GOT3 (cell line): ENCODE measurements at regions not wholly inside any gene's neighbourhood (a gene's known extent, or its start where the extent isn't known, plus 50 kb on each side); places are given as distances from the start of the nearest gene placed in this dataset.
"Not testable (repeated sequence)": the region's sequence is repeated elsewhere in the genome, so short reads cannot be mapped to it uniquely, and the experiment has no call there.

ENCODE experiments used
- DNase-seq: peaks from one replicate; lab custom pipeline; 2025; ENCODE audit warnings: mixed read lengths; lab: John Stamatoyannopoulos, UW

DNA sequence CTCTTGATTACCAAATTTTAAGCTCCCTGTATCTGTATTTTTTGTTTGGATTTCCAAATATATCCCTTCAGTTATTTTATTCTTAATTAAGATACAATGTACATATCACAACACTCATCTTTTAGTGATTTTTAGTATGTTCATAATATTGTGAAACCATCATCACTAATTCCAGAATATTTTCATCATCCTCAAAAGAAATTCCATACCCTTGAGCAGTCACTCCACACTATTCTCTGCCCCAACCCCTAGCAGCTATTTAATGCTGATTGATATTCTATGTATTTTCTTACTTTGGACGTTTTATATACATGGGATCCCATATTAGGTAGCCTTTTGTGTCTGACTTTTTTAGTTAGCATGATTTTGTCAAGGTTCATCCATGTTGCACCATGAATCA is 127.4 kb upstream of the SLC8A1 start:
- DNase-seq, result no peak

DNA sequence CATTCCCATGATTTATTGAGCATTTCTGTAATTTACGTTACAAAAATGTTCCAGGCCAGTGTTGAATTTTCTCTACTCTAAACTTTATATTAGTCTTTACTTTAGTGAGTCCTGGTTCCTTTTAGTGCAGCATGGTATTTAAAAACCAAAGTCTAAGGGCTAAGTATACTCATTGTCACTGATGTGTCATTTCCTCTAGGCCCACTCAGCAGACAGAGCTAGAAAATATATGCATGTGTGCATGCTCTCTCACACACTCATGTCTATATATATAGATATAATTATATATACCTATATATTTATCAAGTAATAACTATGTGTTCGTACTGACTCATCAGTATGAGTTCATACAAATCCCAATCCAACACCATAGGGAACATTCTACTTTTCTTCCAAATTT is 132.5 kb upstream of the SLC8A1 start:
- DNase-seq, result no peak

DNA sequence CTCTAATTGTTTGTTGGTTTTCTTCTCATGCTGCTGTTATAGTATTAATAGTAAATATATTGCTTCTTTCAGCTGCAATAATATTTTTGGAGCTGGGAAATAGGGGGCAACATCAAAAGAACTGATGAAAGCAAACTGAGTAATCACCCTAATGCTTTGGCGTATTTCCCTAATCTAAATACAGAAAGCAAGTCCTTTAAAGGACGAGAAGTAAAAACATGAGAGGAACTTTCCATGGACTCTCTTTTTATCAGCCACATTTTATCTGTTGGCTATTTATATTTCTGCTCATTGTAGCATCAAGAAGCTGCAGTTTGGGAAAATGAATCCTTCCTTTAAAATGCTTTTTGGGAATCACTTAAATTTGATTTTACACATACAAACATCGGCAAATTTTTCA is 139.9 kb upstream of the SLC8A1 start:
- DNase-seq, result no peak

DNA sequence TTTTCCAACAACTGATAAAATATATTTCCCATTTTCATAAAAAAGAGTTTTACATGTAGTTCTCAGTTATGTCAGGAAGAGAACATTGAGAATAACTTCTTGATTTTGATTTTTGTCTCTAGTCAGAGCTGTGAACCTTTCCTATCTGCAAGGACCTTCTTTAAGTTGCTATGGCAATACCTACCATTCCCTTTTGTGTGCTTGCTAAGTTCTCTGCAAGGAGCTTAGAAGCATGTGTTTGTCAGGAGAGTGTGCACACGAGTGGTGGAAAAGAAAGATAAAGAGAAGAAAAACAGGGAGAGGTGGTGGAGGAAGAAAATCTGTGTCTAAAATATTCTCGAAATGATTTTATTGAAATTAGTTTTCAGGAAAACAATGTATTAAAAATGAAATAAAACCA is 140.3 kb upstream of the SLC8A1 start:
- DNase-seq, result no peak

DNA sequence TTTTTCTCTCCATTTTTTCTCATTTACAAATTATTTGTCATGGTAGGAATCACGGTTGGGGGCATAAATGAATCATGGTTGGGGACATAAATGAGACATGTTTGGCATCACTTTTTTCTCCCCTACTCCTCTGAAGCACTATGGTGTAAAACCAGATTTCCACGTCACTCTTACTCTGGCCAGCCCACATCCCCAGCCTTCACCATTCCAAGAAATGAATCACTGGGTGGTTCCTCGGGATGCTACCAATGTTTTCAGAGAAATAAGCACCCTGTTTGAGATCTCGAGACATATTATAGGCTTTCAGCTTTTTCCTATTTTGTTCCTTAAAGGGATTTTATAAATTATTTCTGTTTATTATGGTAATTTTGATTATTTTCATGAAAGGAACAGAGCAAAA is 155.0 kb upstream of the SLC8A1 start:
- no peak for DNase-seq

- no peak for DNase-seq
Measured at GRCh38 chr2:40611196-40611595, 159.3 kb upstream of the SLC8A1 start.

DNA sequence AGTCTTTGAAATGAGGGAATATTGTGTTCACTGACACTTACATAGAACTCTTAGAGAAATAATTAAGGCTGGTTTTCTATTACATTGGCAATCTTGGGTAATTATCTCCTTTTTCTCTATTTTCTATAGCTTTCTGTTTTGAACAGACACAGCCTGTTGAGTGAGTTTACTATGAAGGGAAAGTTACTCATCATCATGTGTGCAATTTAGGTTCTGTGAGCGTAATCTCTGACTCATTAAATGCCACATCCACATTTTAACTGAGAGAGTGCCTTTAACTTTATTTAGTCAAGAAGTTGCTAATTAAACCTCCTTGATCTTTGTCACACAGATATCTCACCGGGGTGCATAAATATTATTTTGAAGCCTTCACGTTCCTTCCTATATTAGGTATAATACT is 174.0 kb upstream of the SLC8A1 start:
- no peak for DNase-seq

DNA sequence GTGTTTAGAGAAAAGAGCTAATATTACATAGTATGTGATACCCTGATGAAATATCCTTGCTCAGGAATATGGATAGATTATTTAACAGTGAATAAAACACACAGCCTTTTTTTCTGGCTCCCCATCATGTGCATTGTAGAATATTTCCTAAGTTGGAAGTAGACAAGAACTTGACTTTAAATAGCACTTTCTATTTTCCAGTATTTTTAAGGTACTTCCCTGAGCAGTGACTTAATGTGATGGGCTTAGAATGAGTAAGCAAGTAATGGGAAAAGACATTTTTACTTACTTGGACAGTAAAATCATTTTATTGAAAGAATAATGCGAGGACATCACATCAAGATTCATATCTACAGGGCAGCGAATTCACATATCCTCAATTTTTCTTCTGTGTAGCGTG is 176.7 kb upstream of the SLC8A1 start:
- DNase-seq, result no peak

DNA sequence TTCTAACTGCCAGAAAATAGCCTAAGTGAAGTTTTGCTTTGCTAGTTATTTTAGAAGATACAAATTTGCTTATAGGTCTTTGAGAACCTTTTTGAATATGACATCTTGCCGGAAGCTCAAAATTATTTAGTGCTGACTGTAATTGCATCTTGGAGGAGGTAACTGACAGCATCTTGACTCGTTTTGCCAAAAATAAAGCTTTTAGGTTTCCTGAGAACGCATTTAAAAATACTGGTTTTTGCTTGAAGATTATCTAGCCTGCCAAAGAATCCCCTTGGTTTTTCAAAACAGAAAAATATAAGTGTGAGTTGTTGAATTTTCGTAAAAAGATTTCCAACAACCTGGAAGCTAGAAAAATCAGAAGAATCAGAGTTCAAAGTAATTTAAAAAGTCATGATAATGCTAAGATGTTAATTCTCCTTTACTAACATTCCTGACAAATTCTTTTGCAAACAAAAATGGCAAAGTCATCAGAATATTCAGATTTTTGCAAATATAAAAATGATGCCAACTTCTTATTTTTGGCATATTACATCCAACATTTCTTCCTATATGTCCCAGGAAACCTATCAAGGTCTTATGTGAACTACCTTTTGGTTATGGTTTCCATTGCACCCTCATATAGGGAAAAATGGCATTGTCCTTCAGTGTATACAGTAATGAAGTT is 178.0 kb upstream of the SLC8A1 start:
- DNase-seq, result no peak

GRCh38 chr2:40639320-40639719 is 187.4 kb upstream of the SLC8A1 start:
- DNase-seq, result no peak

DNA sequence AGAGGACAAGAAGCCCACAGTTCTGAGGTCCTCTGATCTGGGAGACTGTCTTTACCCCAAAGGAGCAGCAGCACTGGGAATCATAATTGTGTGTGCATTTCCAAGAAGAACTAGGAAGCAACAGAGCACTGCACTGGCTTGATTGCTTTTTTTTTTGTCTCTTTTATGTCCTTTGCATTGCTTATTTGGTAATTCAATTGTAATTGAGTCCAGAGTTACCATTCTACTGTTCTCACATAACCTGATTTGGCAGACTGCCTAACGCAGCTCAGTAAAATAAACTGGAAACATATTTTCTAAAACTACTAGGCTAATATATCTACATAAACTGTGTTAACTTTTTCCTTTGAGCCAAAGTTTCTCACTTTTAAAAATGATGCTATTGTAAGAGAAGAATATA is 190.3 kb upstream of the SLC8A1 start:
- no peak for DNase-seq

- DNase-seq, result no peak
Measured at GRCh38 chr2:40642726-40643125, 190.8 kb upstream of the SLC8A1 start.

DNA sequence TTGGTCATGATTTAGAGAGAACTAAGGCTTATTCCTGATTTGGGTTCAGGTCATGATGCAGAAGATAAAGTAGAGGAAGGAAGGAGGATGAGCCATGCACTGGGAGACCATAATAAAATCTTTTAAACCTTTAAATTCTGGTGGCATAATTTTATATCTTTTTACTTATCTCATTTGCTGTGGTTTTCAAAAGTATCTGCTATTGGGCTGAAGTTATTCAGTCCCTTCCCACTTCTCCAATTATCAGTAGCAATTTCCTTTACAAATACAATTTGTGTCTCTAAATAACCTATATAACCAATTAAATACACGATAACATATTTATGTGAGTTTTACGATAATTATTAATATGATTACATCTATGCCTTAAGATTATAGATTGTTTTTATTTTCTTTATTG is 194.8 kb upstream of the SLC8A1 start:
- DNase-seq, result no peak

DNA sequence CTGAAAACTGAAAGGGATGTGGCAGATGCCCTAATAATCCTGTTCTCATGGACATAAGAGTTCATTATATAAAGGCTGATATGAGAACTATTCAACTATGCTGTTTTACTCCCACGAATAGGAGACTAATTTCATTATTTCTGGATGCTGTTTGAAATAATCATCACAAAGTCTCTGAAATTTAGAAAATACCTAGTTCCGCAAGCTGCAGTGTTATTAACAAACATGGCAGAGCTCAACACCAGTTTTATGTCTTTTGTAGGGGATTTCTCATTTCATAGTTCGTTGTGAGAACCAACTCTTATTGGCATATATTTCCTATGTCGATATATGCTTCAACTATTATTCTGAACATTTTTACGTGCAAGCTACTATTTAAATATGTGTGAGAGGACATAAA is 200.3 kb upstream of the SLC8A1 start:
- DNase-seq, result no peak

DNA sequence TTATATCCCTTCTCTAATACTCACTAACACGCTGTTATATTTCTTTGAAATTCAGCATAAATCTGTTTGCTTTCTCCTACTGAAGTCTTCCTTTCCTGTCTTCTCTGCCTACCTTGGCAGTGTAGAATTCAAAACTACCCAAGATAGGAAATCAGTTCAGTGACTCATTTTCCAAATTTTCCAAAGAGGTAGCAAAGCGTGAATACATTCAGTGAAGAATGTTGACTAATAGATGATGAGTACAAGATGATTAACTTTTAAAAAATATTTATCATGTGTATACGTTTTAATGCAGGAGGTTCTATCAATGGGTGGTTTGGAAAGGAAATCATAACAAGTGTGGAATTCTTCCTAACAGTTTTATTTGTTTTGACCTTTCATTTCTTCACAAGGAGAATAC is 201.9 kb upstream of the SLC8A1 start:
- DNase-seq, result no peak

DNA sequence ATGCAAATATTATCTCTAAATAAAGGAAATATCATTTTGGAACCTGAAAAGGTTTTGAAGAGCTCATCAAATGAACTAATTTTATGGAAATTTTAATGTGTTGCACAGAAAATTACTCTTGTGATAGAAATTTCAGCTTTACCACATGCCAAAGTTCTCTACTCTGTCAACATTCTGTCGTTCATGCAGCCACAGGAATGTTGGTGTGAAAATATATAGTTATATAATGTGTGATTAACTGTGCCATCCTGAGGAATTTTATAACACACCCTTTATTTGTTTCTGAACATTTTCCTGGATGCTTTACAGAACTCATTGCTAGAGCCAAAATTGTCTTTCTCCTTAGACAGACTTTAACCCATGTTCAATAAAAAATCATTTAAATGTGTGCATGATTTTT is 202.5 kb upstream of the SLC8A1 start:
- DNase-seq, result no peak

DNA sequence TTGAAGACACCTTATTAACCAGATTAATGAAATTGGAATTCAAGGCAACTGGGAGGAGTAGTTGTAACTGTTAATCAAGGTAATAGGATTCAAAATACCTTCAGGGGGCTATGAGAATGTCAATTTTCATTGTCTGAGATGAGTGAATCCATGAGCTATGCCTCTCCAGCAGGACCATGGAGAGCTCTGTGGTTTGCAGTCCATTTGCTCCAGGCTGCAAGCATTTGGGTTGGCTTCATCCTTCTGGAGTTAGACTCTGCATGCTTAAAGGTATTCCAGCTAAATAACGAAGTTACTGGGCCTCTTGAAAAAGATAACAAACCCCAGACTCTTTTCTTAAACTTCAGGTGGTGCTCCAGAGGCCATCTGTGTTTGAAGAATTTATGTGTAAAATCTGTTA is 207.1 kb upstream of the SLC8A1 start:
- DNase-seq, result no peak

DNA sequence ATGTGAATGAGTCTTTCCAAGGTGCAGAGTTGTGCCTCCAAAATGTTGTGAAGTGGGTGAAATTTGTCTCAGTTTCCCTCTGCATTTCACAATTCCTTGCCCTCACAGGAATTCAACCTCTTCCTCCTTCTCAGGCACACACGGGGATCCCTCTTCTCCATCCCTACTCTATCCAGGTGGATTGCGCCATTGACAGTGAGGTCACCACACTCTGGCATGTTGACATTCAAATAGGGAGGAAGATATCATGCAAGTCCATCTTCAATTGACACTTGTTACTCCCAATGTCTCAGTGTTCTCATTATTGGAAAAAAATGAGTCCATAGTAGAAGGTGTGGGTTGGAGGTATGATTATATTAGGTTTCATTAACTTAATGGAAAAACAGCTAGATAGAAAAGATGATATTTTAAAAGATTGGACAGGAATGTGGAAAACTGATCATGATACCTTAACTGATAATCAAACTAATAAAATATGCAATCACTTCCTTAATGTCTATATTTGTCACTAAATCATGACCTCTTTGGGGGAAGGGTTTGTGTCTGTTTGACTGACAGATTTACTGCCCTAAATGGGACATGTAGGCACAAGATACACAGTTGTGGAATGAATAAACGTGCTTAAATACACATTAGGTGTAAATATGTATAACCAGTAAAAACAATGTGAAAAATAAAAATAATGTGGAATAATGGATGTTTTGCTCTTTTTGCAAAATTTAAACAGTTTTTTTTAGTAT is 213.8 kb upstream of the SLC8A1 start:
- DNase-seq, result no peak

DNA sequence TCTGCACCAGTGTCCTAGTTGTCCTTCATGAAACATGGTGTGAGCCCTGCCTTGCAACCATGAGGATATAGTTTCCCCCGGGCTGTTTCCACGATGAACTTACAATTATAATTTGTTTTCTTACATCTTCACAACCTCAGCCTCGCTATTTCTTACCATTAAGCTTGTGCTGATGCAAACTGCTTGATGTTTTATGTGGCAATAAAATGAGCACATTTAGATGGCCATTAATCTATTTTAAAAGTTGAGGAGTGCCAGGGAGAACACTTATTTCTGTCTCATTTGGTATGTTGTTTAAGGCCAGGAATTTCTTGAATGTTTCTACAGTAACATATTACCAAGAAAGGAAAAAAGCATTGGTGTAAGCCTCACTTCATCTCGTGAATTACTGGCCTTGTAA is 214.5 kb upstream of the SLC8A1 start:
- no peak for DNase-seq

DNA sequence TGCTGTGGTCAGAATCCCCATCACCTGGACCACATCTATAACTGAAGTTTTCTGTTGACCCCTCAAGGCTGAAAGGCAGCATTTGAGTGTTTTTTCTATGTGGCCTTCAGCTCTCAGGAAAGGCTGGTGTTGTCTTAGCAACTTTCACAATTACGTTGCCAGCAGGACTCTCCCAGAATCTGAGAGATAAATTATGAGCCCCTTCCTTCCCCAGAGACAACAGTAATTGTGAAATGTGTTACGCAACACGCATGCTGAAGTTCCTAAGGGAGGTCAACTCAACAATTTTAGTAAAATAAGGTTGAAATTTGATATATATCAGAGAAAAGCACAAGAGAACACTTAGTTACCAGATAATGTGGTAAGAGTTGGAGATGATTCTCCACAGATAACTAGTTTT is 216.5 kb upstream of the SLC8A1 start:
- no peak for DNase-seq

GRCh38 chr2:40676134-40676790 is 224.4 kb upstream of the SLC8A1 start:
- not testable (repeated sequence) for DNase-seq

DNA sequence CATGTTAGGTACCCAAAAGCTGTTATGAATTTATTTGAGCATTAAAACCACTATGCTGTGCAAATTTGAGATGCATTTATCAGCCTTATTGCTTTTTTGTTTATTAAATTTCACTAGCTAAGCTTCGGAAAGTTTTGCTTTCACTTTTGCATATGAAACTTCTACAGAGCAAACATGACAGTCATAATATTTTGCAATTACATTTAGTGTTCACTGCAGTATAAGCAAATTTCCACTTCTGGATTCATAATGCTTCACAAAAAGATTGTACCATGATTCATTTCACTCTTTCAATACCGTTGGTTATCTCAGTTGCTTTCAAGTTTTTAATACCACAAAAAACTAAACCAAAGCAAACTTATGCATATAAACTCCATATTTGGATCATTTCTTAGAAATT is 228.7 kb upstream of the SLC8A1 start:
- DNase-seq, result no peak

GRCh38 chr2:40690036-40690435 is 238.1 kb upstream of the SLC8A1 start:
- no peak for DNase-seq

- no peak for DNase-seq
Measured at GRCh38 chr2:40690525-40690924, 238.6 kb upstream of the SLC8A1 start.
